ENCODE measurements at regions not wholly inside any gene's neighbourhood (a gene's known extent, or its start where the extent isn't known, plus 50 kb on each side); places are given as distances from the start of the nearest gene placed in this dataset.
A peak's percentile ranks its signal among the peaks of the same experiment; 100 is the strongest.

DNA sequence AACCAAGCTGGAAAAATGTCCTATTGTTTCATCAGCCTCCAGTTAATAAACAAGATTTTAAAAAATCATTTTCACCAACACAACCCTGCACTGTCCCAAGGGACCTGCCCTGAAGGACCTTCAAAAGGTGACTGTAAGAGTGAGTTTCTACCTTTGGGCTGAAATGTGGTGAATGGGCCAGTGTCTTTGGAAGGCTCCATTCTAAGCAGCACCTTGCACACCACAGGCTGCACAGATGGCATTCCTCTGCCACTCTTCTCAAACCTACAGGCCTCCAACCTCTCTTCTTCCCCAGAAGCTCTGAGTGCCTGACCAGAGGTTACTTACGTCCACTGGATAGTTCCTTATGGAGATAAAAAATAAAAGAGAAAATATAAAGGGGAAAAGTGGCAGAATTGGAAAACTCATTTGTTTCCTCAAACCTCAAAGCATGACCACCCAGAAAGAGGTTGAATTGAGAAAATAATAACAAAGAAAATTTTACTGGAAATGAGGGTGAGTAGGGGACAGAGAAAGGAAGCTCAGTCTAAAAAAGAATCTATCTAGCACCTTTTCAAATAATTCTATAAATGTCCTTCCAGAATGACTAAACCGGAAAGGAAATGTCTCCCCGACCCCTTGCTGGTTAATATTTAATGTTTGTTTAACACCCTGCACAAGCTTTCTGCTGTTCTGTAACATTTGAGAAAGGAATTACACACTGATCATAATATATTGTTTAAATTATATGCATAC, 175.7 kb downstream of the METTL4 start:
- Histone ChIP-seq H3K4me1 (ENCODE audit: insufficient read depth) (no peaks in the 10 kb centered on the region), H3K36me3 (ENCODE audit: insufficient read depth) (no peaks in the 10 kb centered on the region), H3K4me3 (ENCODE audit: low read depth, low read length) (no peak overlapping the region), H3K27ac (ENCODE audit: low read depth) (no peak overlapping the region)
- no peak for DNase-seq (ENCODE audit: extremely low spot score)
- 69% methylated on average over 3 of the region's 3 CpGs for WGBS

DNA sequence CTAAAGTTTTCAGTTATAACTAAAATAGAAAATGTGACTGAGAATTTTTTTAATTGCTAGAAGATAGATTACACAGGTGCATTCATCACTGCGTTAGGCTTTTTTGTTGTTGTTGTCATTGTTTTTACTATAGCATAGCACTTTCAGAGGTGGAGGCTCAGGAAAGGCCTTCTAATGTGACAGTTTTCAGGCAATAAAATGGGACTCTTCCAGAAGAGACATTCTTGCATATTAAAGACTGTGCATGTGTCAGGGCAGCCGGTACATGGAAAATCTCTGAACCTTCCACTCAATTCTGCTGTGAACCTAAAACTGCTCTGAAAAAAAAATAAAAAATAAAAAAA, 175.2 kb downstream of the METTL4 start:
- no peak for DNase-seq (ENCODE audit: extremely low spot score)
- WGBS, result 87% methylated on average over 2 of the region's 2 CpGs
- no peak overlapping the region for H3K27ac ChIP-seq (ENCODE audit: low read depth)
- H3K4me3 ChIP-seq (ENCODE audit: low read depth, low read length), result no peak overlapping the region
- H3K36me3 ChIP-seq (ENCODE audit: insufficient read depth), result no peaks in the 10 kb centered on the region
- H3K4me1 ChIP-seq (ENCODE audit: insufficient read depth), result no peaks in the 10 kb centered on the region

DNA sequence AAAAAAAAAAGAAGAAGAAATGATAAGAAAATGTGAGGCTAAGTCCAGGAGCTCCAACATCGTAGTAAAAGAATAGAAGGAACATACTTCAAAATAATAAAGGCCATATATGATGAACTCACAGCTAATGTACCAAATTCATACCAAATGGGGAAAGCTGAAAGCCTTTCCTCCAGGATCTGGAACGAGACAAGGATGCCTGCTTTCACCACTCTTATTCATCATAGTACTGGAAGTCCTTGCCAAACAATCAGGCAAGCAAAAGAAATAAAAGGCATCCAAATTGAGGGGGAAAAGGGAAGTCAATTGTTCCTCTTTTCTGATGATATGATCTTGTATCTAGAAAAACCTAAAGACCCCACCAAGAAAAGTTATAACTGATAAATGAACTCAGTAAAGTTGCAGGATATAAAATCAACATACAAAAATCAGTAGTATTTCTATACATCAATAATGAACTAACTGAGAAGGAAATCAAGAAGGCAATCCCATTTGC, 170.6 kb downstream of the METTL4 start:
- no peak overlapping the region for H3K27ac ChIP-seq (ENCODE audit: low read depth)
- H3K4me1 ChIP-seq (ENCODE audit: insufficient read depth), result no peaks in the 10 kb centered on the region
- DNase-seq (ENCODE audit: extremely low spot score), result no peak
- no peaks in the 10 kb centered on the region for H3K36me3 ChIP-seq (ENCODE audit: insufficient read depth)
- no peak overlapping the region for H3K4me3 ChIP-seq (ENCODE audit: low read depth, low read length)
- 68% methylated on average over 2 of the region's 2 CpGs for WGBS

DNA sequence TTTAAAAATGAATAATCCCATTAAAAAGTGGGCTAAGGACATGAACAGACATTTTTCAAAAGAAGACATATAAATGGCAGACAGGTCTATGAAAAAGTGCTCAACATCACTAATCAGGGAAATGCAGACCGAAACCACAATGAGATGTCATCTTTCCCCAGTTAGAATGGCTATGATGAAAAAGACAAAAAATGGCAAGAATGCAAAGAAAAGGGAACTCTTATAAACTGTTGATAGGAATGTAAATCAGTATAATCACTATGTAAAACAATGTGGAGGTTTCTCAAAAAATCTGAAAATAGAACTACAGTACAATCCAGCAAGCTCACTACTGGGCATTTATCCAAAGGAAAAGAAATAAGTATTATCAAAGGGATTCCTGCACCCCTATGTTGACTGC, 169.2 kb downstream of the METTL4 start:
- Histone ChIP-seq H3K36me3 (ENCODE audit: insufficient read depth) (no peaks in the 10 kb centered on the region), H3K27ac (ENCODE audit: low read depth) (no peak overlapping the region), H3K4me1 (ENCODE audit: insufficient read depth) (no peaks in the 10 kb centered on the region), H3K4me3 (ENCODE audit: low read depth, low read length) (no peak overlapping the region)
- 78% methylated on average over 1 of the region's 1 CpG for WGBS
- DNase-seq (ENCODE audit: extremely low spot score), result no peak

DNA sequence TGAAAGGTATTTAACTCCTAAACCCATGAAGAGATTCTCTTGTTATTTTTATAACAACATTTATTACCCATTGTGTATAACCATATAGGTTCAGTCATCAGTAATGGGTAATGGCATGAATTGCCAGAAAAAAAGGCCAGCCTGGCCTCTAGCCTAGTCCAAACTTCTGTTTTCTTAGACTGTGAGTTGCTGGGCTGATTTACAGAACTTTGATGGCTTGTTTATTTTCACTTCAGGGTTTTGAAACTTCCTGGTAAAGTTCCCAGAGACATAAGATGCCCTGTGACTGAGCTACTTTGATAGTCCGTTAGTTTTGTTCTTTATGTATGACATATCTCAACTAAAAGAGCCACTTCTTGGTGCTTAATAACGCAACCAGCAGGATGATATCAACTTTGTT, 164.8 kb downstream of the METTL4 start:
- H3K27ac ChIP-seq (ENCODE audit: low read depth), result no peak overlapping the region
- H3K4me1 ChIP-seq (ENCODE audit: insufficient read depth), result no peaks in the 10 kb centered on the region
- no peaks in the 10 kb centered on the region for H3K36me3 ChIP-seq (ENCODE audit: insufficient read depth)
- DNase-seq (ENCODE audit: extremely low spot score), result no peak
- H3K4me3 ChIP-seq (ENCODE audit: low read depth, low read length), result no peak overlapping the region
- WGBS, result 46% methylated on average over 2 of the region's 2 CpGs

DNA sequence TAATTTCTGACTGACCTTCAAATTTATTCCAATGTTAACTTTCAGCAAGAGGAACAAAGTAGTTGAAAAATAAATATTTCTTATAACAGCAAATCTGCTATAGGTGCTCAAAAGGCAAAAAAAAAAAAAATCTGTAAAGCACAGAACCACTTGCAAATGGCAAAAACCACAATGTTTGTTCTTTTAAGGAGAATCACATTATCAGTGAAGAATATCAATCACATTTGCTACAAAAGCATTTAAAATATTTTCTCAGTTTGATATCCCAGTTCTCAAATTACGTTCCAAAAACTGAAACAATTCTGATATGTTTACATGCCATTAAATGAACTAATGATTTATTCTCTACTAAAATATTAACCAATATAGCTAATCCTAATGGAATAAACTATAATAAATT, 163.3 kb downstream of the METTL4 start:
- Histone ChIP-seq H3K4me1 (ENCODE audit: insufficient read depth) (no peaks in the 10 kb centered on the region), H3K27ac (ENCODE audit: low read depth) (no peak overlapping the region), H3K4me3 (ENCODE audit: low read depth, low read length) (no peak overlapping the region), H3K36me3 (ENCODE audit: insufficient read depth) (no peaks in the 10 kb centered on the region)
- 64% methylated on average over 1 of the region's 1 CpG for WGBS
- DNase-seq (ENCODE audit: extremely low spot score), result no peak

DNA sequence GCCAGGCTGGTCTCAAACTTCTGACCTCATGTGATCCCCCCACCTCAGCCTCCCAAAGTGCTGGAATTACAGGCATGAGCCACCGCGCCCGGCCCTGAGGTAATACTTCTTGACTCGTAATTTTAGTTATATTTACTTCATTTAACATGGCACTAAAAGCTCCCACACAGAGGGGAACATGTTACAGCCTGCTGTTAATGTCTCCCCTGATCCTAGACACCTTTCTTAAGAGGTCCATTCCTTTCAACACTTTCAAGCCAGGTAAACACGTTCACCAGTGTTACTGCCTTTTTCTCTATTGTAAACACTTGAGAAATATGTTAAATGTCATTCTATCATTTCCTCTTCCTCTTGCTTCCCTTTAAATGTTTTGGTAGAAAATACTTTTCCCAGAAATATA, 161.4 kb downstream of the METTL4 start:
- no peak for DNase-seq (ENCODE audit: extremely low spot score)
- Histone ChIP-seq H3K36me3 (ENCODE audit: insufficient read depth) (no peaks in the 10 kb centered on the region), H3K4me3 (ENCODE audit: low read depth, low read length) (no peak overlapping the region), H3K27ac (ENCODE audit: low read depth) (no peak overlapping the region), H3K4me1 (ENCODE audit: insufficient read depth) (no peaks in the 10 kb centered on the region)
- WGBS, result 39% methylated on average over 5 of the region's 5 CpGs

DNA sequence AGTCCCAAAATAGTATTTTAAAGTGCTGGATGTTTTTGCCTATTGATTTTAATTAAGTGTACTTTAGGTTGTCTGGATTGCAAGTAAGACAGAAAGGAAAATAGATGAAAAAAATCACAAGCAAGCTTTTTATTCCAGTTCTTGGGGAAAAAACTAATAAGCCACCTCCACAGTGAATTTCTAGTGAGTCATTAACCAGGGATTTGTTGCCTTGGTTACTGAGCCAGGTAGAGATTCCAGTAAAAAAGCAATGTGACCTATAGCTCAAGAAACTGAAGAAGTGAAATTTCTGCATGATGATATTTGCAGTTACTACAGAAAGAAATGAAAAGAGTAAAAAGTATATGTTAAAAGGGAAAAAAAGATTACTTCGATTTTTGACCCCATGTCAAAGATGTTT, 160.6 kb downstream of the METTL4 start:
- Histone ChIP-seq H3K4me3 (ENCODE audit: low read depth, low read length) (no peak overlapping the region), H3K4me1 (ENCODE audit: insufficient read depth) (no peaks in the 10 kb centered on the region), H3K27ac (ENCODE audit: low read depth) (no peak overlapping the region), H3K36me3 (ENCODE audit: insufficient read depth) (no peaks in the 10 kb centered on the region)
- WGBS, result 65% methylated on average over 1 of the region's 1 CpG
- no peak for DNase-seq (ENCODE audit: extremely low spot score)

DNA sequence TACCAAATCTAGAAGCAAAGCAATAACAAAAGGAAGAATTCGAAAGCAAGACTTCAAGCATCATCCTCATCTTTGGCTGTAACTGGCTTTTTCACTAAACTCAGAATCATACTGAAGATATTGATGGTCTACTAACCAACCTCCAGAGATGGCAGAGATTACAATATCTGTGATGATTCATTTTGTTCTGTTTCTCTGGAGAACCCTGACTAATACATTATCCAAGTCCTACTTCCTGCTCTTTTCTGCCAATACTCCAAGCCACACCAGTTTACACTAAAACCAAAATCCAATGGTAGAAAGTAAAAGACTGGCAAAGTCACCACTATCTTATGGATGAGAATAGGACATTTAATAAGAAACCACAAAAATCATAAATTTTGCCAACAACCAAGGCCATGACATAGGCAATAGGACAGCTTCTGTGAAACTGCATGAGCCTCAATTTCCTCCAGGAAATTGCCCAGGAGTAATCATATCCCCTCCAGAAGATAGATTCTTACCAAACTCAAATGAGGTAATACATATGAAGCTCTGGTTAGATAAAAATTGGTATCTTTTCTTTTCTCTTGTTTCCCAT, 159.8 kb downstream of the METTL4 start:
- DNase-seq (ENCODE audit: extremely low spot score), result no peak
- Histone ChIP-seq H3K4me3 (ENCODE audit: low read depth, low read length) (no peak overlapping the region), H3K36me3 (ENCODE audit: insufficient read depth) (no peaks in the 10 kb centered on the region), H3K27ac (ENCODE audit: low read depth) (no peak overlapping the region), H3K4me1 (ENCODE audit: insufficient read depth) (no peaks in the 10 kb centered on the region)
- WGBS, result 88% methylated on average over 1 of the region's 1 CpG

DNA sequence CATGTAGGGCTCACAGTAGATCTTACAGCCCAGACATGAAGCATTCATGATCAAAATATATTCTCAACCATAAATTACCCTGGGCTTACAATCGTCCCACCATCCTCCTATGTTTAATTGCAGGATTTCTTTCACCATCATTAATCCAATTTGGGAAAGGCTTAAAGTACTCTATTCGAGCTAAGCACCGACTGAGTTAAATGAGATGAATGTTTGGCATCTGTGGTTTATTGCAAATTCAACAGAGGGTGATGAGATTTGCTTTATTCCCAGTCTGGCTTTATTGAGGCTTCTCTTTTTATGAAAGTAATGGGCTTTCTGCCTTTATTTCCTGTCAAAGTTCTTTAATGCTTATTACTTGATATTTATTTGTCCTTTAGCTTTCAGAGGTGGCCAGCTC, 159.0 kb downstream of the METTL4 start:
- peak overlapping the region; percentile 23 for H3K27ac ChIP-seq (ENCODE audit: low read depth)
- DNase-seq (ENCODE audit: extremely low spot score), result no peak
- no peak overlapping the region for H3K4me3 ChIP-seq (ENCODE audit: low read depth, low read length)
- H3K36me3 ChIP-seq (ENCODE audit: insufficient read depth), result no peaks in the 10 kb centered on the region
- 60% methylated on average over 3 of the region's 3 CpGs for WGBS
- no peaks in the 10 kb centered on the region for H3K4me1 ChIP-seq (ENCODE audit: insufficient read depth)

DNA sequence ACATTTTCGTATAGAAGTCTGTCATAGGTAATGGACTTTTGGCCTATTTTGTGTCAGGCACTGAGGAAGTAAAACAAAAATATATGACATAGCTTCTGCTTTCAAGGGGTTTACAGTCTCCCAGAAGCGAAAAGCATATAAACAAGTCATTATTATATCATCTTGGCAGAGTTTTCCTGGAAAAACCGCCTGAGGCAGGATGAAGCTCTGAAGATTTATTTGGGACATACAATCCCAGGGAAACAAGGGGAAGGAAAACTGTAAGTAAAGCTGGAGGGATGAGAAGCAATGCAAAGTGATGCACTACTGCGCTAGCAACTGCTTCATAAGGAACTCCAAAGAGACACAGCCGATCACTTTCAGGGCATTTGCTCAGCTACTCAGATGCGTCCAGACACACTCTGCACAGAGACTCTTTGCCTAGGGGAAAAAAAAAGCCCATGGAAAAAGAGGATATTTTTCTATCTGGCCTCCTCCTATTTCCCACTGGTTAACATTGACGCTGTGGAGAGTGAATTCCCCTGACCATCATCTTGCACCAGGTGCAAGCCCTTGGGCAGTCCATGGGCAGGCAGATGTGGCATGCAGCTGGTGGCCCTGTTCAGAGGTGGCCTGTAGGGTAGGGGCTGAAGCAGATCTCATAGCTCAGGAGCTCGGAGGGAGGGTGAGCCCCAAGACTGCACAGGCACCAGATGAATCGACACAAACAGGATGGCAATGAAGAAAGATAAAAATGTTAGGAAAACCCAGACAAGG, 158.1 kb downstream of the METTL4 start:
- Histone ChIP-seq H3K27ac (ENCODE audit: low read depth) (no peak overlapping the region), H3K4me3 (ENCODE audit: low read depth, low read length) (no peak overlapping the region), H3K36me3 (ENCODE audit: insufficient read depth) (no peaks in the 10 kb centered on the region), H3K4me1 (ENCODE audit: insufficient read depth) (no peaks in the 10 kb centered on the region)
- DNase-seq (ENCODE audit: extremely low spot score), result no peak
- 64% methylated on average over 9 of the region's 9 CpGs for WGBS

DNA sequence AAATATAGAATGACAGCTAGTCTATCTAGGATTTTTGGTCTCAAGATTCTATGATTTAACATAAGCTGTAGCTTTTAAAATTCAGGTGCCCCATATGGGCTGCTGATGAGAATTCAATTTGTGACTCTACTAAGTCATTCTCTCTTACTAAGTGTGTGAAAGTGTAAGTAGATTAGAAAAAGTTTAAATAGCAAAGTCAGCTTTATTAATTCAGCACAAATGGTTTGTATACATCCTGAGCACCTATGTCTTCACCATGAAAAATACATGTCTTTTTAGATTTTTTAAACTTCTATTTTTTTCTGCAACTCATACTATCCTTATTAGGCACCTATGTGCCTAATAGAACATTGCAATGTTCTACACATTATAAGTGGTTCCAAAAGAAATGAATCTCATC, 157.1 kb downstream of the METTL4 start:
- Histone ChIP-seq H3K36me3 (ENCODE audit: insufficient read depth) (no peaks in the 10 kb centered on the region), H3K4me3 (ENCODE audit: low read depth, low read length) (no peak overlapping the region), H3K27ac (ENCODE audit: low read depth) (no peak overlapping the region), H3K4me1 (ENCODE audit: insufficient read depth) (no peaks in the 10 kb centered on the region)
- DNase-seq (ENCODE audit: extremely low spot score), result no peak

DNA sequence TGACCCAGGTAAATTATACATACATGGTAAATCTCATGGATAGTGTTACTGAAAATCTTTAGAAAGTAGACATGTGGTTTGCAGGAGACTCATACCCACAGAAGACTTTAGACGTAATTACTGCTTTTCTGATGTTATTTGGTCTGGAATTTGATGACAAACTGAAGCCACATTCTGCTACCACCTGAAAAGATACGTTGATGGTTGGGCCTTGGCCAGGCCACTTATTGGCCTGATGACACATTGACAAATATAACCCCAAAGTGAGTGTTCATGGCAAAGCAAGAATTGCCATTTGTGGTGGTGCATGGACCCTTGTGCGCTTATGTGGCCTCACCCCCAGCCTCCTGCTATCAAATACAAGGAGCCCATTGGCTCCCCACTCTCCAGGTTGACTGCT, 155.6 kb downstream of the METTL4 start:
- DNase-seq (ENCODE audit: extremely low spot score), result no peak
- WGBS, result 91% methylated on average over 3 of the region's 3 CpGs
- H3K4me1 ChIP-seq (ENCODE audit: insufficient read depth), result no peaks in the 10 kb centered on the region
- H3K4me3 ChIP-seq (ENCODE audit: low read depth, low read length), result no peak overlapping the region
- no peaks in the 10 kb centered on the region for H3K36me3 ChIP-seq (ENCODE audit: insufficient read depth)
- H3K27ac ChIP-seq (ENCODE audit: low read depth), result no peak overlapping the region

Measured in urinary bladder (tissue), 3 donors.